ENCODE measurements at regions not wholly inside any gene's neighbourhood (a gene's known extent, or its start where the extent isn't known, plus 50 kb on each side); places are given as distances from the start of the nearest gene placed in this dataset.

DNA sequence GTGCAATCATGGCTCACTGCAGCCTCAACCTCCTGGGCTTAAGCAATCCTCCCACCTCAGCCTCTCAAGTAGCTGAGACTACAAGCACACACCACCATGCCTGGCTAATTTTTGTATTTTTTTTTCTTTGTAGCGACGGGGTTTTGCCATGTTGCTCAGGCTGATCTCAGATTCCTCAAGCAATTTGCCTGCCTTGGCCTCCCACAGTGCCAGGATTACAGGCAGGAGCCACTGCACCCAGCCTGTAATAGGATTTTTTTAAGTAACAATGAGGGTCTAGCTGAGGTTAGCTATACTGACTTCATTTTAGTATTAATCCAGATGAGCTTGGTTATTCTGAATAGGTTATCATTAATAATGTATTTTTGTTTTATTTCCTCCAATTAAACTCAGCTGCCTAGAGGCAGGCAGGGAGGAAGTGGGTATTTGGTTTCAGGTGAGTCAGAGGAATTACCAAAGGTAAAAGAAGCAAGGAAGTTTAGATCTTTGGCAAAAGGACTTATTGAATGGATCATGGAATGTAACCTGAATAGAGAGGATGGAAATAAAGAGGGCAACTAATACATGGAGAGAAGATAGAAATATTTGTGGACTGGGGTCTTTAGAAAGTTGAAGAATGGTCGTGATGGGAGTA, 1023.3 kb upstream of the TENM3 start:
- TF ChIP-seq POLR2AphosphoS5 (IDR thresholded peaks at IDR 0.05; ENCODE audit: borderline replicate concordance, low read depth, low read length) (no peak), EZH2 (IDR thresholded peaks at IDR 0.05) (no peak)
